ENCODE measurements at regions not wholly inside any gene's neighbourhood (a gene's known extent, or its start where the extent isn't known, plus 50 kb on each side); places are given as distances from the start of the nearest gene placed in this dataset.

DNA sequence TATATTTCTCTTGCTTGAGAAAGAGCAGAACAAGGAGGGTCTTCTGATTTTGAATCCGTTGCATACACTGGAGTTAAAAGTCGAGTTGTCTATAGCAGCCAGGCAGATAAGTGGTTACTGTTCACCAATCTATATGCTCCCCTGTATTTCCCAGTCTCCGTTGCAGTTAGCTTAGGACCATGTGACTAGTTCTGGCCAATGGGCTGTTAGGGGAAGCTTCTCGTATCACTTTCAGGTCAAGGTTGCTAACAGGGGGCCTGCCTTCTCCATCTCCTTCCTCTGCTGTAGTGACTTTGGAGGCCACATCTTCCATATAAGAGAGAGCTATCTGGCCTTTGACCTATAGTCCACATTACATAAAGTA is 188.5 kb upstream of the KBTBD8 start:
- TF ChIP-seq EZH2 (IDR thresholded peaks at IDR 0.05; ENCODE audit: low read depth, low read length, severe bottlenecking) (no peak), MAFK (IDR thresholded peaks at IDR 0.05; ENCODE audit: low read depth, low read length) (no peak)

All from H1 (cell line).